DND-41 (cell line): ENCODE measurements at regions not wholly inside any gene's neighbourhood (a gene's known extent, or its start where the extent isn't known, plus 50 kb on each side); places are given as distances from the start of the nearest gene placed in this dataset.

Experiments used
- EZH2 ChIP-seq: IDR thresholded peaks from 3 replicates; pipeline ENCODE4 v1.6.1; 2012; ENCODE audit warnings: borderline replicate concordance, low read depth, mild to moderate bottlenecking, moderate library complexity, low read length, inconsistent platforms; ENCODE audit not compliant: severe bottlenecking
- TF ChIP-seq, protein P1 (sequence below): IDR thresholded peaks from 2 replicates; pipeline ENCODE4 v1.5.1; 2012; ENCODE audit warnings: borderline replicate concordance, low read length, moderate library complexity, mild to moderate bottlenecking; ENCODE audit not compliant: poor library complexity, severe bottlenecking; ENCODE audit errors: extremely low read depth

DNA sequence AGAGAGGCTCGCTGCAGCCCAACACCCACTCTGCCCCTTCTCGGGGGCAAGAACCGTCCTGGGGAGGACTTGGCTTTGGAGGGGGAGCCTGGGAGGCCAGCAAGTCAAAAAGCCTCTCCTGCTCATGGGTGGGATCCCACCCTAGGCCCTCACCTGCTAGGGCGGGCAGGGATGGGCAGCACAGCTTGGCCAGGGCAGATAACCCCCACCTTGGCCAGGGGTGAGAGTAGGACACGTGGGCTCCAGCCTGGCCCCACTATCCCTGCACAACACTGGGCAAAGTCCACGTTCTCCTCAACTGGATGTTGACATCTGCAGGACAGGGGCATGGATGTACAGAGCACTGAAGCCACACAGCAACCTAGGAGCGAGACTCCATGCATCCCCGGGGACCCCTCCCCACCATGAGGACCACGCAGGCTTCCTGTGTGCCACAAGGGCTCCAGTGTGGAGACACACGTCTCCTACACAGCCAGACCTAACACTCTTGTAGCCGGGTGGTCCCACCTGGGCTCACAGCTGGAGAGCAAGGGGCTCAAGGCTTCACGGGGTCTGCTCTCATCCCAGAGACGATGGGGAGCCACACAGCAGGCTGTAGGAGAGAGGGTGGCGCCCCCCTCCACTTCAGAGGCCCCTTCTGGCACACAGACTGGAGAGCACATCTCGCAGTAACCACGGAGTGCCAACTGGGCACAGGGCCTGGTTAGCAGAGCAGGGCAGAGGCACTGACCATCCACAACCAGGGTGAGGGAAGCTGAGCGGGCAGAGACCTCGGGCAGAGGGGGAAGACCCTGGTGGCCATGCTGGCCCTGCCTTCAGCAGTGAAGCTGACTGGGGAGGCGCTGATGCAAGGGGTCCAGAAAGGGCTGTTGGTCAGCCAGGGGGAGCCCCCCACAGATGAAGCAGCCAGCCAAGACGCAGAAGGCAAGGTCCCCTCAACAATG is 171.1 kb downstream of the CRYBB2 start:
- TF ChIP-seq, protein P1, sequence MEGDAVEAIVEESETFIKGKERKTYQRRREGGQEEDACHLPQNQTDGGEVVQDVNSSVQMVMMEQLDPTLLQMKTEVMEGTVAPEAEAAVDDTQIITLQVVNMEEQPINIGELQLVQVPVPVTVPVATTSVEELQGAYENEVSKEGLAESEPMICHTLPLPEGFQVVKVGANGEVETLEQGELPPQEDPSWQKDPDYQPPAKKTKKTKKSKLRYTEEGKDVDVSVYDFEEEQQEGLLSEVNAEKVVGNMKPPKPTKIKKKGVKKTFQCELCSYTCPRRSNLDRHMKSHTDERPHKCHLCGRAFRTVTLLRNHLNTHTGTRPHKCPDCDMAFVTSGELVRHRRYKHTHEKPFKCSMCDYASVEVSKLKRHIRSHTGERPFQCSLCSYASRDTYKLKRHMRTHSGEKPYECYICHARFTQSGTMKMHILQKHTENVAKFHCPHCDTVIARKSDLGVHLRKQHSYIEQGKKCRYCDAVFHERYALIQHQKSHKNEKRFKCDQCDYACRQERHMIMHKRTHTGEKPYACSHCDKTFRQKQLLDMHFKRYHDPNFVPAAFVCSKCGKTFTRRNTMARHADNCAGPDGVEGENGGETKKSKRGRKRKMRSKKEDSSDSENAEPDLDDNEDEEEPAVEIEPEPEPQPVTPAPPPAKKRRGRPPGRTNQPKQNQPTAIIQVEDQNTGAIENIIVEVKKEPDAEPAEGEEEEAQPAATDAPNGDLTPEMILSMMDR = no peak
- no peak for TF ChIP-seq EZH2
